ENCODE measurements at regions not wholly inside any gene's neighbourhood (a gene's known extent, or its start where the extent isn't known, plus 50 kb on each side); places are given as distances from the start of the nearest gene placed in this dataset.

DNA sequence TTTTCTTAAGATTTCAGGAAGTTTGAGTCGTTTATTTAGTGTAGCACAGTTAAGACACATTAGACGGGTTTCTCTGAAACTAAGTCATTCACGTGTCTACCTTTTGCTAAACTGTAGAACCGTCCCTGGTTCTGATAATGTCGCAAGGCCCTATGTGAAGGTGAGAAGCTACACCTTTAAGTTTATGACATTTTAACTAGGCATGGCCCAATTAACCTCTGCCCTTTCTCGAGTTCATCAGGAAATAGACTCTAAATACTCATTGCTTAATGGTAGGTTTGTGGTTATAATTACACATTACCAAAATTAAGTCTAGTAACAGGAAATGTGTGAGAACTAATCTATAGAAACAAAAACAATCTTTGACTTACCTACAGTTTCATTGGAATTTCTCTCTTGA is 126.6 kb upstream of the FZD8 start:
- Histone ChIP-seq H3K4me1 (ENCODE audit: control insufficient read depth, extremely low read depth, insufficient read depth, low read length) (no peaks in the 10 kb centered on the region), H3K4me2 (ENCODE audit: insufficient read depth, low read length) (no peak overlapping the region), H3K9me3 (replicated peaks; ENCODE audit: control insufficient read depth, insufficient read depth, low read length) (no peaks in the 10 kb centered on the region), H2AFZ (ENCODE audit: low read depth, low read length) (no peak overlapping the region), H3K27me3 (ENCODE audit: control insufficient read depth in 2 of 2, insufficient read depth in 2 of 2, low read length in 2 of 2) (peaks cover 0 to 4% of the 10 kb centered on the region in 2 experiments), H3K9me1 (replicated peaks; ENCODE audit: control insufficient read depth, extremely low read depth, insufficient read depth, low read length) (no peaks in the 10 kb centered on the region), H4K20me1 (replicated peaks; ENCODE audit: control insufficient read depth, extremely low read depth, insufficient read depth, low read length) (no peaks in the 10 kb centered on the region), H3K36me3 (ENCODE audit: control insufficient read depth in 2 of 2, extremely low read depth in 1 of 2, insufficient read depth in 2 of 2, low read length in 2 of 2) (no peaks in the 10 kb centered on the region), H3K9ac (replicated peaks; ENCODE audit: extremely low read depth, insufficient read depth, low read length) (no peak overlapping the region), H3K27ac (ENCODE audit: insufficient read depth, low read depth, low read length) (no peak overlapping the region), H3K79me2 (ENCODE audit: control insufficient read depth, insufficient read depth, low read length) (no peaks in the 10 kb centered on the region), H3K4me3 (replicated peaks in 1 of 3; ENCODE audit: insufficient read depth in 1 of 3, low read depth in 1 of 3, low read length in 3 of 3) (no peak overlapping the region)
- dilution Hi-C loops (cut with MboI; ENCODE audit: extremely low pct_ligation_motif_present, low sequenced_read_pairs): no loop called here
- no peak for FAIRE-seq
- intact Hi-C loops (cut with micrococcal nuclease): no loop called here
- ChIA-PET CTCF (interaction anchor here (1.3 to 1.5 kb wide), 2 partner anchors 10 to 1011 kb away, joined by 4 to 6 read pairs; no protein-coding TSS in a partner anchor), POLR2A (no interaction called here)
- DNase-seq (ENCODE audit: low read depth, low spot score): no peak
- no TSS peak for BruUV-seq (replicated peaks)
- no peak for TF ChIP-seq EZH2 (IDR thresholded peaks at IDR 0.05; ENCODE audit: borderline replicate concordance, low read depth, low read length, severe bottlenecking)
- TF ChIP-seq MYC (IDR thresholded peaks at IDR 0.05; ENCODE audit: low read depth, low read length): no peak
- no peak for TF ChIP-seq POLR2AphosphoS5 (IDR thresholded peaks at IDR 0.05; ENCODE audit: insufficient read depth, low read depth, low read length)
- no peak for TF ChIP-seq POLR2A (IDR thresholded peaks at IDR 0.05; ENCODE audit: low read depth, low read length)
- TF ChIP-seq JUN (IDR thresholded peaks at IDR 0.05; ENCODE audit: borderline replicate concordance, insufficient read depth, insufficient read length, low read depth): no peak
- TF ChIP-seq, protein P1, sequence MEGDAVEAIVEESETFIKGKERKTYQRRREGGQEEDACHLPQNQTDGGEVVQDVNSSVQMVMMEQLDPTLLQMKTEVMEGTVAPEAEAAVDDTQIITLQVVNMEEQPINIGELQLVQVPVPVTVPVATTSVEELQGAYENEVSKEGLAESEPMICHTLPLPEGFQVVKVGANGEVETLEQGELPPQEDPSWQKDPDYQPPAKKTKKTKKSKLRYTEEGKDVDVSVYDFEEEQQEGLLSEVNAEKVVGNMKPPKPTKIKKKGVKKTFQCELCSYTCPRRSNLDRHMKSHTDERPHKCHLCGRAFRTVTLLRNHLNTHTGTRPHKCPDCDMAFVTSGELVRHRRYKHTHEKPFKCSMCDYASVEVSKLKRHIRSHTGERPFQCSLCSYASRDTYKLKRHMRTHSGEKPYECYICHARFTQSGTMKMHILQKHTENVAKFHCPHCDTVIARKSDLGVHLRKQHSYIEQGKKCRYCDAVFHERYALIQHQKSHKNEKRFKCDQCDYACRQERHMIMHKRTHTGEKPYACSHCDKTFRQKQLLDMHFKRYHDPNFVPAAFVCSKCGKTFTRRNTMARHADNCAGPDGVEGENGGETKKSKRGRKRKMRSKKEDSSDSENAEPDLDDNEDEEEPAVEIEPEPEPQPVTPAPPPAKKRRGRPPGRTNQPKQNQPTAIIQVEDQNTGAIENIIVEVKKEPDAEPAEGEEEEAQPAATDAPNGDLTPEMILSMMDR (IDR thresholded peaks at IDR 0.05; ENCODE audit: extremely low read depth in 1 of 2, insufficient read depth in 1 of 2, low read depth in 1 of 2, low read length in 2 of 2): no peak
- TF ChIP-seq FOS (IDR thresholded peaks at IDR 0.05; ENCODE audit: borderline replicate concordance, insufficient read depth, low read length): no peak
- no peak for TF ChIP-seq GATA2 (IDR thresholded peaks at IDR 0.05; ENCODE audit: insufficient read depth, insufficient read length, low read depth, low read length)

Measured in endothelial cell of umbilical vein (primary cell).